ENCODE measurements at regions not wholly inside any gene's neighbourhood (a gene's known extent, or its start where the extent isn't known, plus 50 kb on each side); places are given as distances from the start of the nearest gene placed in this dataset.

DNA sequence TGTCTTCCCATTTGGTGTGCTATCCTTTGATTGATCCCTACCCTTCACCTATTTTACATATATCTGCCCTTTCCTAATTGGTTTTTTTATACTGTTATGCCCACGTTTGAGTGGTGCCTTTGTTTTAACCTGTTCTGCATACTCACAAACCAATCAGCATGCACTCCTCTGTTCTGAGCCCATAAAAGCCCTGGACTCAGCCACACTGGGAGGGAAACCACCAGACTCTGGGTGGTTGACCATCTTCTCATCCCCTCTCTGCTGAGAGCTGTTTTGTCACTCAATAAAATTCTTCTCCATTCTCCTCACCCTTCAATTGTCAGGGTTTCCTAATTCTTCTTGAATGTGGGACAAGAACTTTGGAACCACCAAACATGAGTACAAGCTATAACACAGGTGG is 989.8 kb downstream of the ADGRL2 start:
- TF ChIP-seq, protein P1, sequence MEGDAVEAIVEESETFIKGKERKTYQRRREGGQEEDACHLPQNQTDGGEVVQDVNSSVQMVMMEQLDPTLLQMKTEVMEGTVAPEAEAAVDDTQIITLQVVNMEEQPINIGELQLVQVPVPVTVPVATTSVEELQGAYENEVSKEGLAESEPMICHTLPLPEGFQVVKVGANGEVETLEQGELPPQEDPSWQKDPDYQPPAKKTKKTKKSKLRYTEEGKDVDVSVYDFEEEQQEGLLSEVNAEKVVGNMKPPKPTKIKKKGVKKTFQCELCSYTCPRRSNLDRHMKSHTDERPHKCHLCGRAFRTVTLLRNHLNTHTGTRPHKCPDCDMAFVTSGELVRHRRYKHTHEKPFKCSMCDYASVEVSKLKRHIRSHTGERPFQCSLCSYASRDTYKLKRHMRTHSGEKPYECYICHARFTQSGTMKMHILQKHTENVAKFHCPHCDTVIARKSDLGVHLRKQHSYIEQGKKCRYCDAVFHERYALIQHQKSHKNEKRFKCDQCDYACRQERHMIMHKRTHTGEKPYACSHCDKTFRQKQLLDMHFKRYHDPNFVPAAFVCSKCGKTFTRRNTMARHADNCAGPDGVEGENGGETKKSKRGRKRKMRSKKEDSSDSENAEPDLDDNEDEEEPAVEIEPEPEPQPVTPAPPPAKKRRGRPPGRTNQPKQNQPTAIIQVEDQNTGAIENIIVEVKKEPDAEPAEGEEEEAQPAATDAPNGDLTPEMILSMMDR (IDR thresholded peaks at IDR 0.05; ENCODE audit: insufficient read depth, low read depth, low read length, missing control alignments): no peak
- H3K4me3 ChIP-seq (ENCODE audit: low read length): no peak overlapping the region
- no peak for DNase-seq (ENCODE audit: low read depth)

DNA sequence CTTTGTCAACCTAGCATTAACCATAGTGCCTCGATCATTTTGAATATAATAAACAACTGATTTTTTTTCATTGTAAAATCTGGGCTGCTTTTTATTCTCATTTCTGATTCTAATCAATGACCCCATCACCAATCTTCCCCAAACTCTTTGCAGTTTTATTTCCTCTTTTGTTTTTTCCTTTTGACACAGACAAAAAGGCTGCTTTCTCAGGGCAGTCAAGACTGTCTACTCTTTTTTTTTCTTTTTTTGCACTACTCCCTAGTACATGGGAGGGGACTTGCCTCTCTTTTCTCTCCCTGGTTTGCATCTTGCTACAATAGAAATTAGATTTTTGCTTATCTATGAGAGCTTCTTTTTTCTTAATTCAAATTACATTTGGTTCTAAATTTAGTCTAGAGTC is 987.9 kb downstream of the ADGRL2 start:
- no peak overlapping the region for H3K4me3 ChIP-seq (ENCODE audit: low read length)
- no peak for DNase-seq (ENCODE audit: low read depth)
- TF ChIP-seq, protein P1 (IDR thresholded peaks at IDR 0.05; ENCODE audit: insufficient read depth, low read depth, low read length, missing control alignments): no peak

DNA sequence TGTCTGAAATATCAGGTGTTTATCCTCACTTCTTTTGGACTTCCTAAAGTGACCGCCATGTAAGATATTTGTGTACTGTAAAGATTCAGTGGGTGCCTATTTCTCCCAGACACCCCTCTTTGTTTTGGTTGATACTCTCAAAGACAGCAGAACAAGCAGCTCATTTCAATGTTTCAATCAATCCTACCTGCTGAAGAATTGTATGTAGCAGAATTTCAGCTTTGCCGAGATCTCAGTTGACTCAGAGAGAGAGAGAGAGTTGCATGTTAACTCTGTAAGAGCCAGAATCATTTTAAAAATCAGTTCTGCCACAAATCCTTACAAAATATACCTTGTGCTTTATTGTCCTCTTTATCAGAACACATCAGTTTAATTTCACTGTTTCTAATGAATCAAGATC is 987.3 kb downstream of the ADGRL2 start:
- no peak overlapping the region for H3K4me3 ChIP-seq (ENCODE audit: low read length)
- TF ChIP-seq, protein P1 (IDR thresholded peaks at IDR 0.05; ENCODE audit: insufficient read depth, low read depth, low read length, missing control alignments): no peak
- no peak for DNase-seq (ENCODE audit: low read depth)

DNA sequence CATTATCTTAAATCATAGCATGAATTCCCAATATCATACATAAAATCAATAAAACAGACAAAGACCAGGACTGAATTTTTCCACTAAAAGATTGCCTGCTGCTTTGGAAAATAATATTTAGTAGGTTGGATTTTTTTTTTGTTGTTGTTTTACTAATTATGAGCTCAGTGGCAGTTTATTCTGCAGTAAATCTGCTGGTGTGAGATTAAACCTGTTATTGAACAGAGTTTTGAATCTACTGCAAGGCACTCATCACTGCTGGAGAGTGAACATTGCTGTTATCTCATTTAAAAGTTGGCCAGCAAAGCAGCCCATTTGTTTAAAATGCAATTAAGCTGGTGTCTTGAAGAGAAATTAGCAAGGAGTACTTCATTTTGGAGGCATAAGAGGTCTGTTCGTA is 986.1 kb downstream of the ADGRL2 start:
- no peak overlapping the region for H3K4me3 ChIP-seq (ENCODE audit: low read length)
- DNase-seq (ENCODE audit: low read depth): no peak
- TF ChIP-seq, protein P1 (IDR thresholded peaks at IDR 0.05; ENCODE audit: insufficient read depth, low read depth, low read length, missing control alignments): no peak

DNA sequence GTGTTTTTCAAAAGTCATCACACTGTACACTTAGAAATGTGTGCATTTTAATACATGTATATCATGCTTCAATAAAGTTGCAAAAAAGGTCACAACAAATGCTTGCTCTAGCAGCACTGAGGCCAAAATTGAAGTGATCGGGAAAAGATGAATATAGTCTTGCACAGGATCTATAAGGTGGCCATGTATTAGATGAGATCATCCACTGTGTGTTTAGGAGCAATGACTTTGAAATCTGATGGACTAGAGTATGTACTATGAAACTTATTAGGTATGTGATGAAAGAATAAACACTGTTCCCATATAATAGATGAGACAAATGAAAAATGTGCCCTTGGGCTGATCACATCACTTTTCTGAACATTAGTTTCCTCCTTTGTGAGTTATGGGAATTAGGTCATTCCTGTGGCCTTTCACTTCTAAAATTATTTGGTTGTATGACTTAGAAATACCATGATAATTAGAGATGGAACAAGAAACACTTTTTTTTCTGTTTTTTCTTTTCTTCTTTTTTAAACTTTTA is 984.6 kb downstream of the ADGRL2 start:
- no peak overlapping the region for H3K4me3 ChIP-seq (ENCODE audit: low read length)
- TF ChIP-seq, protein P1 (IDR thresholded peaks at IDR 0.05; ENCODE audit: insufficient read depth, low read depth, low read length, missing control alignments): no peak

DNA sequence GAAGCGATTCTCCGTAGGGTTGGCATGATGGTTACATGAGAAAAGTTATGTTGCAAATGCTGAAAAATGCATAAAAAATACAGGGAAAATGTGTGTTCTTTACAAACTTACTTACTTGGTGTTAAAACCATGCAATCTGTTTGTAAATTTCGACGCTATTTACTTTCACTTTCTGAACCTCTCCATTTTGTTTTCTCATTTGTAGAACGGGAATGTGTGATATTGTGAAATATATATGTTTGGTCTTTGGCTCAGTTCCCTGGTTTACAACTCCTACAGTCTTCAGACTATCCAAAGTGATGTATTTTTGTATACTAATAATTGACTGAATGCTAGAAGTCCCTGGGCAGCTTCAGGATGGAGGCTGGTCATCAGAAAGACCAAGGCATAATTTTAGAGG is 982.3 kb downstream of the ADGRL2 start:
- H3K4me3 ChIP-seq (ENCODE audit: low read length): no peak overlapping the region
- TF ChIP-seq, protein P1 (IDR thresholded peaks at IDR 0.05; ENCODE audit: insufficient read depth, low read depth, low read length, missing control alignments): no peak
- no peak for DNase-seq (ENCODE audit: low read depth)

More for the DNA sequence above, 984.6 kb downstream of the ADGRL2 start:
- peak; percentile 20 for DNase-seq (ENCODE audit: low read depth)

DNA sequence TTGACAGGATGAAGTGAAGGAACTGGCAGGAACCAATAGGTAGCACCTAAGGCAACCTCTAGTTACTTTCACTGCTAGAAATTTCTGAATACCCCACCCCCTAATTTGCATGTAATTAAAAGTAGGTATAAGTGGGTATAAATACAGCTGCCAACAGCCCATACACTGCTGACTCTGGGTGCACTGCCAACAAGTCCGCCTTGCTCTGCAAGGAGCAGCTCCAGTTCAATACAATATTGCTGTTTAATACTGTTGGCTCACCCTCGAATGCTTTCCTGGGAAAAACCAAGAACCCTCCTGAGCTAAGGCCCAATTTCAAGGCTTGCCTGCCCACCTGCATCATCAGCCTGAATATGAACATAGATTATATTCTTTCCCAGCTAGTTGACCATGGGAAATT is 981.9 kb downstream of the ADGRL2 start:
- H3K4me3 ChIP-seq (ENCODE audit: low read length): no peak overlapping the region
- TF ChIP-seq, protein P1 (IDR thresholded peaks at IDR 0.05; ENCODE audit: insufficient read depth, low read depth, low read length, missing control alignments): no peak
- DNase-seq (ENCODE audit: low read depth): no peak
